GM12878 (cell line): ENCODE measurements at regions not wholly inside any gene's neighbourhood (a gene's known extent, or its start where the extent isn't known, plus 50 kb on each side); places are given as distances from the start of the nearest gene placed in this dataset.

Experiments used
- CBX3 ChIP-seq: fragments of 200-600 bp; sonication (generic); IDR thresholded peaks from 2 replicates; pipeline ENCODE4 v1.6.1; 2016; ENCODE audit warnings: low read depth, borderline replicate concordance
- CREB1 ChIP-seq: IDR thresholded peaks from 2 replicates; pipeline ENCODE4 v1.6.1; 2012; ENCODE audit warnings: low read depth, mild to moderate bottlenecking, inconsistent platforms
- POLR2A ChIP-seq: IDR thresholded peaks from 2 replicates; pipeline ENCODE4 v1.6.1; 2011; ENCODE audit warnings: low read depth, mild to moderate bottlenecking, low read length
- ZBED1 ChIP-seq: IDR thresholded peaks from 2 replicates; pipeline ENCODE4 v1.6.1; 2016; ENCODE audit warnings: borderline replicate concordance
- TF ChIP-seq, protein P1 (sequence below): fragments of 450-650 bp; formaldehyde crosslinking; IDR thresholded peaks from 2 replicates; pipeline ENCODE4 v1.4.0; 2022; ENCODE audit warnings: mild to moderate bottlenecking, moderate library complexity
- TF ChIP-seq, protein P2 (sequence below): fragments of 450-650 bp; formaldehyde crosslinking; IDR thresholded peaks from 2 replicates; pipeline ENCODE4 v1.5.0; 2022; ENCODE audit warnings: mild to moderate bottlenecking, missing genetic modification characterization
- TF ChIP-seq, protein P3 (sequence below): fragments of 450-650 bp; conservative IDR thresholded peaks from 2 replicates; pipeline ENCODE4 v1.6.1; 2017; ENCODE audit warnings: mild to moderate bottlenecking, moderate library complexity
- TF ChIP-seq, protein P4 (sequence below): IDR thresholded peaks from 2 replicates; pipeline ENCODE4 v1.6.1; 2012; ENCODE audit warnings: improper control_type of control experiment, low read depth, low read length; ENCODE audit not compliant: insufficient replicate concordance
- TF ChIP-seq, protein P5 (sequence below): IDR thresholded peaks from 2 replicates; pipeline ENCODE4 v1.6.1; 2011; ENCODE audit warnings: low read depth, mild to moderate bottlenecking, low read length, moderate library complexity, borderline replicate concordance; ENCODE audit errors: extremely low read depth
- TF ChIP-seq, protein P6 (sequence below): fragments of 450-650 bp; IDR thresholded peaks from 2 replicates; pipeline ENCODE4 v1.6.1; 2016; ENCODE audit warnings: mild to moderate bottlenecking

DNA sequence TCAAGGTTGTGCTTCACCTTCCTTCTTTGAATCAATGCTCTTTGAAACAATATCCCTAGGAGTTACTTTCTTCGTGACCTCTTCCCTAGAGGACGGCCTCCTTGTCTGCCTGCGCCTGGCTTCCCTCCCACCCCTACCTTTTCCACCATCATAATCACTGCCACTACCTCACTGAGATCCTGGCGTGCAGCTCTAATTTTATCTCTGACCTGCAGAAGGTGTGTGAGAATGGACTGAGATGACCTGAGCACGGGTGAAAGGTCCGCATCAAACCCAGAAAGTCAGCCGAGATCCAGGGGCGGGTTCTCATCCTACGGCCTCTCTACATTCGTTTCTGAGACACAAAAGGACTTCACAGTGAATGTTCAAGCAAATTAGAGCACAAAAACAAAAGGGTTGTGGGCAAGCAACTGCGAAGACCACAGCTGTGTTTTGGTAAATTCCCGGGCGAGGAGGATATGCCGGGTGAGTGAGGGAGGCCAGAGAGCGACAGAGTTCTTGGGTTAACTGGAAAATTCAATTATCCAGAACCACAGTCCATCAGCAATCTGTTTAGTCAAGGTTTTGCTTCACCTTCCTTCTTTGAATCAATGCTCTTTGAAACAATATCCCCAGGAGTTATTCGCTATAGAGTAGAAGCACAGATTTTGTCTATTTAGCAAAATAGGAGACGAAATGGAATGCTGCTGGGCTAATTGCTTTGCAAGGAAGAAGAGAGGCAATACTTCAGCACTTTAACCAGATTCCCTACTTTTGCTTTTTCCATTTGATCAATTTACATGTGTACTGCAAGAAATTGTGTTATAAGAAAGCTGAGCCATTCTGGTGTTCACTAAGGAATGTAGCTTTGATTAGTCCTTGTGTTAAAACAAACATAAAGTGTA lies 212.6 kb downstream of the ACKR3 start (continued):
- TF ChIP-seq, protein P1, sequence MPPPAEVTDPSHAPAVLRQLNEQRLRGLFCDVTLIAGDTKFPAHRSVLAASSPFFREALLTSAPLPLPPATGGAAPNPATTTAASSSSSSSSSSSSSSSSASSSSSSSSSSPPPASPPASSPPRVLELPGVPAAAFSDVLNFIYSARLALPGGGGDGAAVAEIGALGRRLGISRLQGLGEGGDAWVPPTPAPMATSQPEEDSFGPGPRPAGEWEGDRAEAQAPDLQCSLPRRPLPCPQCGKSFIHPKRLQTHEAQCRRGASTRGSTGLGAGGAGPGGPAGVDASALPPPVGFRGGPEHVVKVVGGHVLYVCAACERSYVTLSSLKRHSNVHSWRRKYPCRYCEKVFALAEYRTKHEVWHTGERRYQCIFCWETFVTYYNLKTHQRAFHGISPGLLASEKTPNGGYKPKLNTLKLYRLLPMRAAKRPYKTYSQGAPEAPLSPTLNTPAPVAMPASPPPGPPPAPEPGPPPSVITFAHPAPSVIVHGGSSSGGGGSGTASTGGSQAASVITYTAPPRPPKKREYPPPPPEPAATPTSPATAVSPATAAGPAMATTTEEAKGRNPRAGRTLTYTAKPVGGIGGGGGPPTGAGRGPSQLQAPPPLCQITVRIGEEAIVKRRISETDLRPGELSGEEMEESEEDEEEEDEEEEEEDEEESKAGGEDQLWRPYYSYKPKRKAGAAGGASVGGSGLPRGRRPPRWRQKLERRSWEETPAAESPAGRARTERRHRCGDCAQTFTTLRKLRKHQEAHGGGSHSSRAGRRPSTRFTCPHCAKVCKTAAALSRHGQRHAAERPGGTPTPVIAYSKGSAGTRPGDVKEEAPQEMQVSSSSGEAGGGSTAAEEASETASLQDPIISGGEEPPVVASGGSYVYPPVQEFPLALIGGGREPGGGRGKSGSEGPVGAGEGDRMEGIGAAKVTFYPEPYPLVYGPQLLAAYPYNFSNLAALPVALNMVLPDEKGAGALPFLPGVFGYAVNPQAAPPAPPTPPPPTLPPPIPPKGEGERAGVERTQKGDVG: no peak
- TF ChIP-seq POLR2A (no peak), ZBED1 (no peak), CREB1 (no peak), CBX3 (no peak)
- TF ChIP-seq, protein P2, sequence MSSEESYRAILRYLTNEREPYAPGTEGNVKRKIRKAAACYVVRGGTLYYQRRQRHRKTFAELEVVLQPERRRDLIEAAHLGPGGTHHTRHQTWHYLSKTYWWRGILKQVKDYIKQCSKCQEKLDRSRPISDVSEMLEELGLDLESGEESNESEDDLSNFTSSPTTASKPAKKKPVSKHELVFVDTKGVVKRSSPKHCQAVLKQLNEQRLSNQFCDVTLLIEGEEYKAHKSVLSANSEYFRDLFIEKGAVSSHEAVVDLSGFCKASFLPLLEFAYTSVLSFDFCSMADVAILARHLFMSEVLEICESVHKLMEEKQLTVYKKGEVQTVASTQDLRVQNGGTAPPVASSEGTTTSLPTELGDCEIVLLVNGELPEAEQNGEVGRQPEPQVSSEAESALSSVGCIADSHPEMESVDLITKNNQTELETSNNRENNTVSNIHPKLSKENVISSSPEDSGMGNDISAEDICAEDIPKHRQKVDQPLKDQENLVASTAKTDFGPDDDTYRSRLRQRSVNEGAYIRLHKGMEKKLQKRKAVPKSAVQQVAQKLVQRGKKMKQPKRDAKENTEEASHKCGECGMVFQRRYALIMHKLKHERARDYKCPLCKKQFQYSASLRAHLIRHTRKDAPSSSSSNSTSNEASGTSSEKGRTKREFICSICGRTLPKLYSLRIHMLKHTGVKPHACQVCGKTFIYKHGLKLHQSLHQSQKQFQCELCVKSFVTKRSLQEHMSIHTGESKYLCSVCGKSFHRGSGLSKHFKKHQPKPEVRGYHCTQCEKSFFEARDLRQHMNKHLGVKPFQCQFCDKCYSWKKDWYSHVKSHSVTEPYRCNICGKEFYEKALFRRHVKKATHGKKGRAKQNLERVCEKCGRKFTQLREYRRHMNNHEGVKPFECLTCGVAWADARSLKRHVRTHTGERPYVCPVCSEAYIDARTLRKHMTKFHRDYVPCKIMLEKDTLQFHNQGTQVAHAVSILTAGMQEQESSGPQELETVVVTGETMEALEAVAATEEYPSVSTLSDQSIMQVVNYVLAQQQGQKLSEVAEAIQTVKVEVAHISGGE (CRISPR knock-in tag): no peak
- TF ChIP-seq, protein P3, sequence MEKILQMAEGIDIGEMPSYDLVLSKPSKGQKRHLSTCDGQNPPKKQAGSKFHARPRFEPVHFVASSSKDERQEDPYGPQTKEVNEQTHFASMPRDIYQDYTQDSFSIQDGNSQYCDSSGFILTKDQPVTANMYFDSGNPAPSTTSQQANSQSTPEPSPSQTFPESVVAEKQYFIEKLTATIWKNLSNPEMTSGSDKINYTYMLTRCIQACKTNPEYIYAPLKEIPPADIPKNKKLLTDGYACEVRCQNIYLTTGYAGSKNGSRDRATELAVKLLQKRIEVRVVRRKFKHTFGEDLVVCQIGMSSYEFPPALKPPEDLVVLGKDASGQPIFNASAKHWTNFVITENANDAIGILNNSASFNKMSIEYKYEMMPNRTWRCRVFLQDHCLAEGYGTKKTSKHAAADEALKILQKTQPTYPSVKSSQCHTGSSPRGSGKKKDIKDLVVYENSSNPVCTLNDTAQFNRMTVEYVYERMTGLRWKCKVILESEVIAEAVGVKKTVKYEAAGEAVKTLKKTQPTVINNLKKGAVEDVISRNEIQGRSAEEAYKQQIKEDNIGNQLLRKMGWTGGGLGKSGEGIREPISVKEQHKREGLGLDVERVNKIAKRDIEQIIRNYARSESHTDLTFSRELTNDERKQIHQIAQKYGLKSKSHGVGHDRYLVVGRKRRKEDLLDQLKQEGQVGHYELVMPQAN: no peak
- TF ChIP-seq, protein P4, sequence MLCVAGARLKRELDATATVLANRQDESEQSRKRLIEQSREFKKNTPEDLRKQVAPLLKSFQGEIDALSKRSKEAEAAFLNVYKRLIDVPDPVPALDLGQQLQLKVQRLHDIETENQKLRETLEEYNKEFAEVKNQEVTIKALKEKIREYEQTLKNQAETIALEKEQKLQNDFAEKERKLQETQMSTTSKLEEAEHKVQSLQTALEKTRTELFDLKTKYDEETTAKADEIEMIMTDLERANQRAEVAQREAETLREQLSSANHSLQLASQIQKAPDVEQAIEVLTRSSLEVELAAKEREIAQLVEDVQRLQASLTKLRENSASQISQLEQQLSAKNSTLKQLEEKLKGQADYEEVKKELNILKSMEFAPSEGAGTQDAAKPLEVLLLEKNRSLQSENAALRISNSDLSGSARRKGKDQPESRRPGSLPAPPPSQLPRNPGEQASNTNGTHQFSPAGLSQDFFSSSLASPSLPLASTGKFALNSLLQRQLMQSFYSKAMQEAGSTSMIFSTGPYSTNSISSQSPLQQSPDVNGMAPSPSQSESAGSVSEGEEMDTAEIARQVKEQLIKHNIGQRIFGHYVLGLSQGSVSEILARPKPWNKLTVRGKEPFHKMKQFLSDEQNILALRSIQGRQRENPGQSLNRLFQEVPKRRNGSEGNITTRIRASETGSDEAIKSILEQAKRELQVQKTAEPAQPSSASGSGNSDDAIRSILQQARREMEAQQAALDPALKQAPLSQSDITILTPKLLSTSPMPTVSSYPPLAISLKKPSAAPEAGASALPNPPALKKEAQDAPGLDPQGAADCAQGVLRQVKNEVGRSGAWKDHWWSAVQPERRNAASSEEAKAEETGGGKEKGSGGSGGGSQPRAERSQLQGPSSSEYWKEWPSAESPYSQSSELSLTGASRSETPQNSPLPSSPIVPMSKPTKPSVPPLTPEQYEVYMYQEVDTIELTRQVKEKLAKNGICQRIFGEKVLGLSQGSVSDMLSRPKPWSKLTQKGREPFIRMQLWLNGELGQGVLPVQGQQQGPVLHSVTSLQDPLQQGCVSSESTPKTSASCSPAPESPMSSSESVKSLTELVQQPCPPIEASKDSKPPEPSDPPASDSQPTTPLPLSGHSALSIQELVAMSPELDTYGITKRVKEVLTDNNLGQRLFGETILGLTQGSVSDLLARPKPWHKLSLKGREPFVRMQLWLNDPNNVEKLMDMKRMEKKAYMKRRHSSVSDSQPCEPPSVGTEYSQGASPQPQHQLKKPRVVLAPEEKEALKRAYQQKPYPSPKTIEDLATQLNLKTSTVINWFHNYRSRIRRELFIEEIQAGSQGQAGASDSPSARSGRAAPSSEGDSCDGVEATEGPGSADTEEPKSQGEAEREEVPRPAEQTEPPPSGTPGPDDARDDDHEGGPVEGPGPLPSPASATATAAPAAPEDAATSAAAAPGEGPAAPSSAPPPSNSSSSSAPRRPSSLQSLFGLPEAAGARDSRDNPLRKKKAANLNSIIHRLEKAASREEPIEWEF: no peak
- TF ChIP-seq, protein P5, sequence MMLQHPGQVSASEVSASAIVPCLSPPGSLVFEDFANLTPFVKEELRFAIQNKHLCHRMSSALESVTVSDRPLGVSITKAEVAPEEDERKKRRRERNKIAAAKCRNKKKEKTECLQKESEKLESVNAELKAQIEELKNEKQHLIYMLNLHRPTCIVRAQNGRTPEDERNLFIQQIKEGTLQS: no peak
- TF ChIP-seq, protein P6, sequence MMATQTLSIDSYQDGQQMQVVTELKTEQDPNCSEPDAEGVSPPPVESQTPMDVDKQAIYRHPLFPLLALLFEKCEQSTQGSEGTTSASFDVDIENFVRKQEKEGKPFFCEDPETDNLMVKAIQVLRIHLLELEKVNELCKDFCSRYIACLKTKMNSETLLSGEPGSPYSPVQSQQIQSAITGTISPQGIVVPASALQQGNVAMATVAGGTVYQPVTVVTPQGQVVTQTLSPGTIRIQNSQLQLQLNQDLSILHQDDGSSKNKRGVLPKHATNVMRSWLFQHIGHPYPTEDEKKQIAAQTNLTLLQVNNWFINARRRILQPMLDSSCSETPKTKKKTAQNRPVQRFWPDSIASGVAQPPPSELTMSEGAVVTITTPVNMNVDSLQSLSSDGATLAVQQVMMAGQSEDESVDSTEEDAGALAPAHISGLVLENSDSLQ: no peak
